CD4-positive, alpha-beta T cell (primary cell): ENCODE measurements at regions not wholly inside any gene's neighbourhood (a gene's known extent, or its start where the extent isn't known, plus 50 kb on each side); places are given as distances from the start of the nearest gene placed in this dataset.

Source experiments
- ATAC-seq: fragments of 200-7000 bp; cut with Tn5 transposase; one replicate; pipeline ENCODE4 v1.10.0; 2022; ENCODE audit warnings: mild to moderate bottlenecking; ENCODE audit not compliant: poor library complexity
- CTCF ChIA-PET: fragments of 350-600 bp; sonication (Branson Sonifier 250); formaldehyde crosslinking; loops from one replicate; lab custom pipeline; 2021; ENCODE audit warnings: antibody characterized with exemption, inconsistent platforms; lab: Charles Lee
- POLR2A ChIA-PET: fragments of 350-600 bp; sonication (Branson Sonifier 250); formaldehyde crosslinking; loops from one replicate; lab custom pipeline; 2021; ENCODE audit warnings: antibody characterized with exemption, inconsistent platforms; lab: Charles Lee
- DNase-seq, 14 experiments: peaks; one replicate each; pipeline ENCODE4 v3.0.0-alpha.2; 2013 to 2020; ENCODE audit warnings: mixed read lengths in 2 of 14
- H3K27ac ChIP-seq, 2 donors: one replicate each; pipeline versions ENCODE4 v1.5.1 to v1.7.0; 2013; ENCODE audit warnings: low read length in 2 of 2, low read depth in 1 of 2, mild to moderate bottlenecking in 1 of 2
- H3K27me3 ChIP-seq, 2 experiments: 1 replicate in 1 of 2; 2 replicates in 1 of 2; pipeline versions ENCODE4 v1.6.1 to v1.7.0; 2013; ENCODE audit warnings: low read length in 2 of 2, control low read depth in 1 of 2, mild to moderate bottlenecking in 1 of 2, moderate library complexity in 1 of 2; ENCODE audit not compliant: insufficient read depth in 2 of 2, control insufficient read depth in 1 of 2
- H3K36me3 ChIP-seq: one replicate; pipeline ENCODE4 v1.6.1; 2013; ENCODE audit warnings: low read length, control low read depth; ENCODE audit not compliant: insufficient read depth
- H3K4me1 ChIP-seq: one replicate; pipeline ENCODE4 v1.6.1; 2013; ENCODE audit warnings: low read length, control low read depth; ENCODE audit not compliant: insufficient read depth
- H3K4me3 ChIP-seq: one replicate; pipeline ENCODE4 v1.5.1; 2013; ENCODE audit warnings: mild to moderate bottlenecking, low read length, moderate library complexity
- H3K9me3 ChIP-seq, 2 experiments: 1 replicate in 1 of 2; 2 replicates in 1 of 2; pipeline versions ENCODE4 v1.6.1 to v1.7.0; 2013; ENCODE audit warnings: low read length in 2 of 2, mild to moderate bottlenecking in 2 of 2, control low read depth in 1 of 2, moderate library complexity in 1 of 2; ENCODE audit not compliant: control insufficient read depth in 1 of 2, insufficient read depth in 1 of 2
- H3K27ac Mint-ChIP-seq: one replicate; pipeline ENCODE4 v1.8.0; 2020; ENCODE audit warnings: mixed read lengths
- H3K27me3 Mint-ChIP-seq: one replicate; pipeline ENCODE4 v1.8.0; 2021; ENCODE audit warnings: mixed read lengths
- H3K36me3 Mint-ChIP-seq: one replicate; pipeline ENCODE4 v1.8.0; 2021; ENCODE audit warnings: low read depth, mixed read lengths
- H3K4me1 Mint-ChIP-seq: one replicate; pipeline ENCODE4 v1.8.0; 2021; ENCODE audit warnings: low read depth, mixed read lengths
- H3K4me3 Mint-ChIP-seq: one replicate; pipeline ENCODE4 v1.8.0; 2020; ENCODE audit warnings: mild to moderate bottlenecking, mixed read lengths
- H3K9me3 Mint-ChIP-seq: one replicate; pipeline ENCODE4 v1.8.0; 2020; ENCODE audit warnings: mixed read lengths
- CTCF ChIP-seq: fragments of 200-600 bp; IDR thresholded peaks from one replicate; pipeline ENCODE4 v1.8.0; 2022; ENCODE audit warnings: antibody characterized with exemption, mild to moderate bottlenecking
- intact Hi-C, 2 experiments: fragments of 100-400 bp; cut with DNase I in 1 of 2; cut with micrococcal nuclease in 1 of 2; formaldehyde crosslinking; loops; one replicate each; pipeline versions ENCODE4 v1.15.1 to v1.9.0; 2023 to 2025; cut with DNase I, micrococcal nuclease

GRCh38 chr14:61213191-61213621 is 67.9 kb downstream of the TMEM30B start:
- H3K27ac ChIP-seq = no peak overlapping the region
- no peaks in the 10 kb centered on the region for H3K4me1 ChIP-seq
- Mint-ChIP-seq H3K27me3 (peaks cover 47% of the 10 kb centered on the region), H3K27ac (no peak overlapping the region), H3K9me3 (no peaks in the 10 kb centered on the region), H3K4me3 (no peak overlapping the region), H3K36me3 (no peaks in the 10 kb centered on the region), H3K4me1 (no peaks in the 10 kb centered on the region)
- no peak for TF ChIP-seq CTCF
- no peaks in the 10 kb centered on the region for H3K36me3 ChIP-seq
- ChIA-PET CTCF (no interaction called here), POLR2A (no interaction called here)
- H3K27me3 ChIP-seq = peaks cover 0 to 5% of the 10 kb centered on the region in 2 experiments
- no peak overlapping the region for H3K4me3 ChIP-seq
- H3K9me3 ChIP-seq = no peaks in the 10 kb centered on the region
- DNase-seq (no peak), ATAC-seq (no peak)
- intact Hi-C loops = no loop called here

GRCh38 chr14:61212546-61212945 is 68.6 kb downstream of the TMEM30B start:
- peaks cover 0 to 4% of the 10 kb centered on the region in 2 experiments for H3K27me3 ChIP-seq
- ATAC-seq = no peak
- no peaks in the 10 kb centered on the region for H3K4me1 Mint-ChIP-seq
- intact Hi-C loops = no loop called here
- H3K27ac ChIP-seq = no peak overlapping the region
- H3K4me3 ChIP-seq = no peak overlapping the region
- H3K36me3 Mint-ChIP-seq = no peaks in the 10 kb centered on the region
- no peak overlapping the region for H3K4me3 Mint-ChIP-seq
- H3K27ac Mint-ChIP-seq = no peak overlapping the region
- POLR2A ChIA-PET = no interaction called here
- H3K27me3 Mint-ChIP-seq = peaks cover 43% of the 10 kb centered on the region
- H3K9me3 ChIP-seq = no peaks in the 10 kb centered on the region
- DNase-seq = no peak
- no peak for TF ChIP-seq CTCF
- no peaks in the 10 kb centered on the region for H3K36me3 ChIP-seq
- CTCF ChIA-PET = no interaction called here
- H3K4me1 ChIP-seq = no peaks in the 10 kb centered on the region
- no peaks in the 10 kb centered on the region for H3K9me3 Mint-ChIP-seq

- ChIA-PET CTCF (no interaction called here), POLR2A (no interaction called here)
- no peak overlapping the region for H3K4me3 ChIP-seq
- no peaks in the 10 kb centered on the region for H3K9me3 ChIP-seq
- intact Hi-C loops = no loop called here
- no peaks in the 10 kb centered on the region for H3K4me1 ChIP-seq
- H3K27ac ChIP-seq = no peak overlapping the region
- Mint-ChIP-seq H3K27ac (no peak overlapping the region), H3K9me3 (no peaks in the 10 kb centered on the region), H3K4me3 (no peak overlapping the region), H3K4me1 (no peaks in the 10 kb centered on the region), H3K27me3 (peaks cover 40% of the 10 kb centered on the region), H3K36me3 (no peaks in the 10 kb centered on the region)
- H3K36me3 ChIP-seq = no peaks in the 10 kb centered on the region
- peaks cover 0 to 4% of the 10 kb centered on the region in 2 experiments for H3K27me3 ChIP-seq
- DNase-seq = no peak
- no peak for TF ChIP-seq CTCF
- ATAC-seq = no peak
Observed at GRCh38 chr14:61211476-61212255, 69.5 kb downstream of the TMEM30B start.
